HFFc6 (cell line): ENCODE measurements at regions not wholly inside any gene's neighbourhood (a gene's known extent, or its start where the extent isn't known, plus 50 kb on each side); places are given as distances from the start of the nearest gene placed in this dataset.

Source experiments
- DNase-seq: peaks from one replicate; pipeline ENCODE4 v3.0.0-alpha.2; 2018
- H3K27ac Mint-ChIP-seq: 2 replicates; pipeline ENCODE4 v1.8.0; 2020; ENCODE audit warnings: mild to moderate bottlenecking, mixed read lengths
- H3K27me3 Mint-ChIP-seq: 2 replicates; pipeline ENCODE4 v1.8.0; 2021; ENCODE audit warnings: mild to moderate bottlenecking, moderate library complexity, mixed read lengths; ENCODE audit not compliant: insufficient read depth
- H3K36me3 Mint-ChIP-seq: 2 replicates; pipeline ENCODE4 v1.8.0; 2021; ENCODE audit warnings: low read depth, mixed read lengths
- H3K4me1 Mint-ChIP-seq: 2 replicates; pipeline ENCODE4 v1.8.0; 2020; ENCODE audit warnings: low read depth, mixed read lengths
- H3K4me3 Mint-ChIP-seq: 2 replicates; pipeline ENCODE4 v1.8.0; 2020; ENCODE audit warnings: mild to moderate bottlenecking, moderate library complexity, mixed read lengths
- H3K9me3 Mint-ChIP-seq: 2 replicates; pipeline ENCODE4 v1.8.0; 2020; ENCODE audit warnings: mild to moderate bottlenecking, mixed read lengths
- CTCF ChIP-seq: fragments of 200-600 bp; sonication (generic); IDR thresholded peaks from 2 replicates; pipeline ENCODE4 v1.5.0; 2021; ENCODE audit warnings: antibody characterized with exemption, mild to moderate bottlenecking

GRCh38 chr11:116175707-116176106 is 597.1 kb downstream of the BUD13 start:
- H3K4me3 Mint-ChIP-seq, result no peak overlapping the region
- no peak for DNase-seq
- no peak overlapping the region for H3K27ac Mint-ChIP-seq
- no peaks in the 10 kb centered on the region for H3K4me1 Mint-ChIP-seq
- H3K36me3 Mint-ChIP-seq, result no peaks in the 10 kb centered on the region
- peaks cover 2% of the 10 kb centered on the region; the same call in 1 of the 2 replicates for H3K27me3 Mint-ChIP-seq
- H3K9me3 Mint-ChIP-seq, result peaks cover 81% of the 10 kb centered on the region
- no peak for TF ChIP-seq CTCF

GRCh38 chr11:116173941-116174911 is 598.6 kb downstream of the BUD13 start:
- Mint-ChIP-seq H3K9me3 (peaks cover 78% of the 10 kb centered on the region), H3K27ac (no peak overlapping the region), H3K4me3 (no peak overlapping the region), H3K36me3 (no peaks in the 10 kb centered on the region), H3K27me3 (peaks cover 2% of the 10 kb centered on the region; the same call in 1 of the 2 replicates), H3K4me1 (no peaks in the 10 kb centered on the region)
- no peak for TF ChIP-seq CTCF
- no peak for DNase-seq

GRCh38 chr11:116173506-116173905 is 599.3 kb downstream of the BUD13 start:
- Mint-ChIP-seq H3K4me1 (no peaks in the 10 kb centered on the region), H3K27me3 (peaks cover 2% of the 10 kb centered on the region; the same call in 1 of the 2 replicates)

GRCh38 chr11:116172851-116173250 is 599.9 kb downstream of the BUD13 start:
- TF ChIP-seq CTCF, result no peak
- H3K9me3 Mint-ChIP-seq, result peaks cover 79% of the 10 kb centered on the region
- no peak overlapping the region for H3K4me3 Mint-ChIP-seq
- no peaks in the 10 kb centered on the region for H3K4me1 Mint-ChIP-seq
- no peak overlapping the region for H3K27ac Mint-ChIP-seq
- H3K27me3 Mint-ChIP-seq, result peaks cover 2% of the 10 kb centered on the region; the same call in 1 of the 2 replicates
- H3K36me3 Mint-ChIP-seq, result no peaks in the 10 kb centered on the region
- no peak for DNase-seq

More at GRCh38 chr11:116173506-116173905, 599.3 kb downstream of the BUD13 start:
- no peak overlapping the region for H3K27ac Mint-ChIP-seq
- no peaks in the 10 kb centered on the region for H3K36me3 Mint-ChIP-seq
- DNase-seq, result no peak
- H3K9me3 Mint-ChIP-seq, result peaks cover 79% of the 10 kb centered on the region
- no peak for TF ChIP-seq CTCF
- H3K4me3 Mint-ChIP-seq, result no peak overlapping the region

GRCh38 chr11:116172156-116172555 is 600.6 kb downstream of the BUD13 start:
- Mint-ChIP-seq H3K27me3 (peaks cover 2% of the 10 kb centered on the region; the same call in 1 of the 2 replicates), H3K4me3 (no peak overlapping the region), H3K36me3 (no peaks in the 10 kb centered on the region), H3K27ac (no peak overlapping the region), H3K4me1 (no peaks in the 10 kb centered on the region), H3K9me3 (peaks cover 79% of the 10 kb centered on the region)
- TF ChIP-seq CTCF, result no peak
- no peak for DNase-seq
